ENCODE measurements at regions not wholly inside any gene's neighbourhood (a gene's known extent, or its start where the extent isn't known, plus 50 kb on each side); places are given as distances from the start of the nearest gene placed in this dataset.

DNA sequence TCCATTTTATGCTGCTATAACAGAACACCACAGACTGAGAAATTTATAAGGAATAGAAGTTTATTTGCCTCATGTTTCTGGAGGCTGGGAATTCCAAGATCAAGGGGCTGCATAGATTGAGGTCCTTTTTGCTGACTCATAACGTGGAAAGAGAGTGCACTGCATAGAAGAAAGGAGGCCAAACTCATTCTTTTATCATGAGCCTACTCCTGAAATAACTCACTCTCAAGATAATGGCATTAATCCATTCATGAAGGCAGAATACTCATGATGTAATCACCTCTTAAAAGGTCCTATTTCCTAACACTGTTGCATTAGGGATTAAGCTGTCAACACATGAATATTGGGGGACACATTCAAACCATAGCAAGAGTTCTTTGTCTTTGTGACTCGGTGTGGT lies 60.0 kb upstream of the FBXO33 start:
- Histone ChIP-seq H2AFZ (ENCODE audit: low read depth, low read length, poor library complexity, severe bottlenecking) (peak overlapping the region; percentile 73), H3K4me2 (ENCODE audit: low read length) (peak overlapping the region; percentile 43), H3K27me3 (ENCODE audit: insufficient read depth, low read length) (no peaks in the 10 kb centered on the region), H3K36me3 (ENCODE audit: control insufficient read depth in 1 of 2, insufficient read depth in 2 of 2, low read length in 2 of 2) (no peaks in the 10 kb centered on the region), H3K27ac (ENCODE audit: low read depth, low read length) (no peak overlapping the region), H3K4me1 (ENCODE audit: control insufficient read depth in 1 of 2, insufficient read depth in 2 of 2, low read length in 2 of 2) (peaks cover 0 to 16% of the 10 kb centered on the region in 2 experiments; a peak in 3 of 4 replicates), H4K20me1 (ENCODE audit: insufficient read depth) (no peaks in the 10 kb centered on the region), H3K9me3 (ENCODE audit: control insufficient read depth in 1 of 2, insufficient read depth in 1 of 2, low read depth in 1 of 2, low read length in 2 of 2) (no peaks in the 10 kb centered on the region), H3K4me3 (replicated peaks in 1 of 2; ENCODE audit: low read depth in 1 of 2, low read length in 2 of 2) (no peak overlapping the region), H3K9ac (ENCODE audit: low read length) (no peak overlapping the region), H3K9me2 (ENCODE audit: insufficient read depth) (no peaks in the 10 kb centered on the region), H3K79me2 (ENCODE audit: insufficient read depth, low read length) (no peaks in the 10 kb centered on the region)
- ChIA-PET POLR2A (no interaction called here), CTCF (no interaction called here), RAD21 (ENCODE audit: low non-redundant PET in 1 of 2, low total read pairs in 2 of 2, uncharacterized antibody in 2 of 2, unreplicated experiment in 2 of 2) (no interaction called here)
- BruUV-seq (replicated peaks), result no TSS peak
- ATAC-seq, result peak; percentile 65; the same call in 1 of the 2 replicates
- intact Hi-C loops (cut with micrococcal nuclease), result loop anchor here (5.0 kb wide), 1 partner anchor 450 kb away; no protein-coding TSS in a partner anchor
- TF ChIP-seq JUND (IDR thresholded peaks at IDR 0.05) (0 out of 2 replicates have a peak, but pooled peaks have one; percentile 21), CBX3 (IDR thresholded peaks at IDR 0.05; ENCODE audit: low read depth) (no peak)
- no peak for DNase-seq (ENCODE audit: low read depth, low spot score)

DNA sequence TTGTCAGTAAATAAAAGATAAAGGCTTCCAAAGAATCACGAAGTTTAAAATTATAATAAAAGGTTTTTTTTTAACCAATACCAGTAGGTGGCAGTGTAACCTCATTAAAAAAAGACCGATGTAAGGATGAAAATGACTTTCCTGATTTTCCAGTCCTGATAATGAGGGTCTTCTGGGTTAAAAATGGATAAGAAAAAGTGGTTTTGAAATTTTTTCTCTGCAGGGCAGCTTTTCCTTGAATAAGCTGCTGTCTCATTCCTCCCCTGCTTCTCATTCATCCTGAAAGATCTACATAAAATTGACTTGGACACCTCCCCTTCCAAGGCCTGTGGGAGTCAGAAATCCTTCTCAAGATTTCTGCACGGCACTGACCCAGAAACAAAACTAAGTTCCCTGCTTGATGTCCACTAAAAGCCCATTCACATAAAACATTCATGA lies 58.9 kb upstream of the FBXO33 start:
- H4K20me1 ChIP-seq (ENCODE audit: insufficient read depth), result no peaks in the 10 kb centered on the region
- intact Hi-C loops (cut with micrococcal nuclease), result loop anchor here (5.0 kb wide), 1 partner anchor 451 kb away; no protein-coding TSS in a partner anchor
- CTCF ChIA-PET, result no interaction called here
- no peak overlapping the region for H3K9ac ChIP-seq (ENCODE audit: low read length)
- POLR2A ChIA-PET, result no interaction called here
- H3K4me1 ChIP-seq (ENCODE audit: control insufficient read depth in 1 of 2, insufficient read depth in 2 of 2, low read length in 2 of 2), result peaks cover 0 to 16% of the 10 kb centered on the region in 2 experiments; a peak in 3 of 4 replicates
- no peaks in the 10 kb centered on the region for H3K36me3 ChIP-seq (ENCODE audit: control insufficient read depth in 1 of 2, insufficient read depth in 2 of 2, low read length in 2 of 2)
- no peak overlapping the region for H3K27ac ChIP-seq (ENCODE audit: low read depth, low read length)
- no peak overlapping the region for H3K4me3 ChIP-seq (replicated peaks in 1 of 2; ENCODE audit: low read depth in 1 of 2, low read length in 2 of 2)
- H3K27me3 ChIP-seq (ENCODE audit: insufficient read depth, low read length), result no peaks in the 10 kb centered on the region
- H3K4me2 ChIP-seq (ENCODE audit: low read length), result no peak overlapping the region
- no TSS peak for BruUV-seq (replicated peaks)
- H3K79me2 ChIP-seq (ENCODE audit: insufficient read depth, low read length), result no peaks in the 10 kb centered on the region
- no peaks in the 10 kb centered on the region for H3K9me3 ChIP-seq (ENCODE audit: control insufficient read depth in 1 of 2, insufficient read depth in 1 of 2, low read depth in 1 of 2, low read length in 2 of 2)
- RAD21 ChIA-PET (ENCODE audit: low non-redundant PET in 1 of 2, low total read pairs in 2 of 2, uncharacterized antibody in 2 of 2, unreplicated experiment in 2 of 2), result no interaction called here
- peak overlapping the region; percentile 14 for H2AFZ ChIP-seq (ENCODE audit: low read depth, low read length, poor library complexity, severe bottlenecking)
- DNase-seq (ENCODE audit: low read depth, low spot score) (peak; percentile 22), ATAC-seq (no peak)
- H3K9me2 ChIP-seq (ENCODE audit: insufficient read depth), result no peaks in the 10 kb centered on the region
- TF ChIP-seq, protein P1, sequence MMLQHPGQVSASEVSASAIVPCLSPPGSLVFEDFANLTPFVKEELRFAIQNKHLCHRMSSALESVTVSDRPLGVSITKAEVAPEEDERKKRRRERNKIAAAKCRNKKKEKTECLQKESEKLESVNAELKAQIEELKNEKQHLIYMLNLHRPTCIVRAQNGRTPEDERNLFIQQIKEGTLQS (IDR thresholded peaks at IDR 0.05), result no peak
- TF ChIP-seq RAD21 (IDR thresholded peaks at IDR 0.05; ENCODE audit: low read depth), result peak; percentile 42
- TF ChIP-seq, protein P2, sequence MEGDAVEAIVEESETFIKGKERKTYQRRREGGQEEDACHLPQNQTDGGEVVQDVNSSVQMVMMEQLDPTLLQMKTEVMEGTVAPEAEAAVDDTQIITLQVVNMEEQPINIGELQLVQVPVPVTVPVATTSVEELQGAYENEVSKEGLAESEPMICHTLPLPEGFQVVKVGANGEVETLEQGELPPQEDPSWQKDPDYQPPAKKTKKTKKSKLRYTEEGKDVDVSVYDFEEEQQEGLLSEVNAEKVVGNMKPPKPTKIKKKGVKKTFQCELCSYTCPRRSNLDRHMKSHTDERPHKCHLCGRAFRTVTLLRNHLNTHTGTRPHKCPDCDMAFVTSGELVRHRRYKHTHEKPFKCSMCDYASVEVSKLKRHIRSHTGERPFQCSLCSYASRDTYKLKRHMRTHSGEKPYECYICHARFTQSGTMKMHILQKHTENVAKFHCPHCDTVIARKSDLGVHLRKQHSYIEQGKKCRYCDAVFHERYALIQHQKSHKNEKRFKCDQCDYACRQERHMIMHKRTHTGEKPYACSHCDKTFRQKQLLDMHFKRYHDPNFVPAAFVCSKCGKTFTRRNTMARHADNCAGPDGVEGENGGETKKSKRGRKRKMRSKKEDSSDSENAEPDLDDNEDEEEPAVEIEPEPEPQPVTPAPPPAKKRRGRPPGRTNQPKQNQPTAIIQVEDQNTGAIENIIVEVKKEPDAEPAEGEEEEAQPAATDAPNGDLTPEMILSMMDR (IDR thresholded peaks at IDR 0.05 in 2 of 3, conservative IDR thresholded peaks at IDR 0.05 in 1 of 3; ENCODE audit: borderline replicate concordance in 1 of 3, insufficient read depth in 1 of 3, low read depth in 2 of 3, low read length in 2 of 3), result peak in 1 of 3 experiments; percentile 61; a peak in 2 of 6 replicates
- TF ChIP-seq SP1 (IDR thresholded peaks at IDR 0.05; ENCODE audit: low read depth), result no peak
- TF ChIP-seq EZH2 (IDR thresholded peaks at IDR 0.05), result no peak
